CD4-positive, alpha-beta T cell treated with Interleukin-6 at 100 ng/mL for 8 hours (primary cell): ENCODE measurements at regions not wholly inside any gene's neighbourhood (a gene's known extent, or its start where the extent isn't known, plus 50 kb on each side); places are given as distances from the start of the nearest gene placed in this dataset.
"Not testable (repeated sequence)": the region's sequence is repeated elsewhere in the genome, so short reads cannot be mapped to it uniquely, and the experiment has no call there.

Experiments
- DNase-seq: peaks from one replicate; pipeline ENCODE4 v3.0.0-alpha.2; 2020; ENCODE audit warnings: mixed read lengths, low spot score

DNA sequence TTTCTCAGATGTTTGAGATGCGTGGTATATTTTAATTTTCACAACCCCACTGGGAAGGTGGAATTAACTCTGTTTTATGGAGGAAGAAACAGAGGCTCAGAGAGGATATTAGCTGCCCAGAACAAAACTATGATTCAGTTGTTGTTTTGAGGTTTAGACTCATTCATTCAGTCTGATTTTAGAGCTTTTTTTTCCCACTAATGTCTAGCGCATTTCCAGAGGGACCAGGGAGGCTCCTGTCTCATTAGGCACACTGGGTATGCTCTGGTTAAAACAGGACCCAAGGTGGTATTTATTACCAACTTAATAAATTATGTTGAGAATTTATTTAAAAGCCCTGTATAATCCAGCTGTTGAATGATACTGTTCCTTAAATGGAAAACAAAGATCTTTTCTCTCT, 272.0 kb upstream of the RGMA start:
- DNase-seq = no peak

- no peak for DNase-seq
Observed at GRCh38 chr15:93360318-93360717, 271.3 kb upstream of the RGMA start.

- DNase-seq = no peak
Observed at GRCh38 chr15:93359425-93360131, 270.6 kb upstream of the RGMA start.

GRCh38 chr15:93359060-93359408, 270.0 kb upstream of the RGMA start:
- DNase-seq = no peak

GRCh38 chr15:93358166-93359059, 269.4 kb upstream of the RGMA start:
- no peak for DNase-seq

DNA sequence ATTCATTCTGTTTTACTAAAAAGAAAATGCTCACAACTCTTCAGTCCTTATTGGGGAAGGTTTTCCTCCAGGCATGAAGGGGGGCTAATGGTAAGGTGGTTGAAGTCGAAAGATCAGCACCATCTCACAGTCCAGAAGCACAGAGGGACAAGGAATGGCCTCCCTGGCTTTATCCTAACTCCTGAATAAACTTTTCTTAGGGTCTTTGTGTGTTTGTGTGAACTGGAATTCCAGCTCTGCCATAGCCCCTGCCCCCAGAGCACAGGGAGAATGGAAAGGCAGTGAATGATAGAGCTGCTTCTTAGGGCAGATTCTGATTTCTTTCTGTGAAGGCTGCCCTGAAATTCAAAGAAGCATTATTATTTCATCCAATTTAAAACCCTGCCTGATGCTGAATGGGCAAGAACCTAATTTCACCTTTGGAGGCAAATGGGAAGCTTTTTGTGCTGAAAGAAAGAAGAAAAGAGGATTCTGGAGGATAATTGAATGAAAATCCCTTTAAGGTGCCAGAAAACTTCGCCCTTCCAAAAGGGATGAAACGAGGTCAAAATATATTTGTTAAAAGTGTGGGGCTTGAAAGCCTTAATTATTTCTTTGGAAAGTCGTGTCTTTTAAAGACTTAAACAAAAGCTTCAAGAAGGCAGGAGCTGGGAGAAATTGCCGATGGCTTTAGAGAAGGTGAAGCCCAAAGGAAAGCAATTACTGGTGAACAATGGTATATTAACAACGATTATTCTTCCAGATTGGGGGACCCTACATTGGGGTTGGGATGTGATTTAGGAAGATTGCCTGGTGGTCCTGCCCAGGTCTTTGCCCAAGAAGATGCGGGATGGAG, 259.9 kb upstream of the RGMA start:
- no peak for DNase-seq

- DNase-seq = no peak
Observed at GRCh38 chr15:93347986-93348385, 259.0 kb upstream of the RGMA start.

- DNase-seq = no peak
Observed at GRCh38 chr15:93345981-93346380, 257.0 kb upstream of the RGMA start.

GRCh38 chr15:93343402-93343801, 254.4 kb upstream of the RGMA start:
- DNase-seq = not testable (repeated sequence)

GRCh38 chr15:93341164-93341563, 252.2 kb upstream of the RGMA start:
- no peak for DNase-seq

- no peak for DNase-seq
Observed at GRCh38 chr15:93340406-93340805, 251.4 kb upstream of the RGMA start.

GRCh38 chr15:93333796-93334195, 244.8 kb upstream of the RGMA start:
- no peak for DNase-seq

- not testable (repeated sequence) for DNase-seq
Observed at GRCh38 chr15:93333126-93333525, 244.1 kb upstream of the RGMA start.

- DNase-seq = no peak
Observed at GRCh38 chr15:93332168-93332553, 243.2 kb upstream of the RGMA start.

- DNase-seq = no peak
Observed at GRCh38 chr15:93331545-93332167, 242.6 kb upstream of the RGMA start.

GRCh38 chr15:93330912-93331544, 242.0 kb upstream of the RGMA start:
- no peak for DNase-seq

DNA sequence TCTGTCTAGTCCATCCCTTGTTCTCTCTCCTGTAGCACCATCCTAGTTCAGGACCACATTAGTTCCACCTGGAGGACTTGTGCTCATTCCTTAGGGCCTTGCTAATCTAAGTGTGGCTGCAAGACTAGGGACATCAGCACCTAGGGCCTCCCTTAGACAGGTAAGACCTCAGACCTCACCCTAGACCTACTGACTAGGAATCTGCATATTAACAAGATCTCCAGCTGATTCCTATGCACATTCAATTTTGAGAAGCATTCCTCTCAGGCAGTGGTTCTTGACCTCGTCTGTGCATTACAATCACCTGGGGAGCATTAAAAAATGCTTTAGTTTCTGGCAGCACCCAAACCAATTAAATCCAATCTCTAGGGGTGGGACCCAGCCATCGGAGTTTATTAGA, 238.4 kb upstream of the RGMA start:
- no peak for DNase-seq

DNA sequence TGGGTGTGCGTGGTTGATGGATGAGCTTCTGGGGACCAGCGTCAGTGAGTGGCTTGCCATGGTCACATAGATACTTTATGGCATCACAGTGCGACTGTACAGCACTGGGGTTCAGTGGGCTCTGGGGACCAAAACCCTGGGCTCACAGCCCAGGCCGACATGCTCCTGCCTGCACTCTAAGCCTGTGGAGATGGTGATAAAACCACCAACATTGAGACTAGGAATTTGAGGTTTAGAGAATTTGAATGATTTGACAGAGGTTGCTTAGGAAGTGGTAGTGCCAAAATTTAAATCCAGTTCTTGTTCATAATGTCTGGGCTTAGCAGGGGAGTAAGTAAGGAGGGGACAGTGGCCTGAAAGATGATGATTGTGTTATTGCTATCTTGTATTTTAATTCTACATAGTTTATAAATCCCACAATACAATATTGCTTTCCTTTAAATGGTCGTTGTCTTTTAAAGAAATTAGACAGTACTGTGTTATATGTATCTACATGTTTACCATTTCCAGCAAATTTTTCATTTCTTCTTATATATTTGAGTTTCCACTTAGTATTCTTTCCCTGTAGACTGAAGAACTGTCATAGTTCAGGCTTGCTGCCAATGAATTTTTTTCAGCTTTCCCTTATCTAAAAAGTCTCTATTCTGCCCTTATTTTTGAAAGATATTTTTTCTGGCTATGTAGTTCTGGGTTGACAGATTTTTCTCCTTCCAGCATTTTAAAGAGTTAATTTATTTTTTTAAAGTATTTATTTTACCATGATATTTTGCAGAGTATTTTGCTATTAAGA, 235.4 kb upstream of the RGMA start:
- no peak for DNase-seq

- DNase-seq = no peak
Observed at GRCh38 chr15:93321881-93322282, 232.9 kb upstream of the RGMA start.

- no peak for DNase-seq
Observed at GRCh38 chr15:93319121-93319814, 230.3 kb upstream of the RGMA start.
